ENCODE measurements at regions not wholly inside any gene's neighbourhood (a gene's known extent, or its start where the extent isn't known, plus 50 kb on each side); places are given as distances from the start of the nearest gene placed in this dataset.

DNA sequence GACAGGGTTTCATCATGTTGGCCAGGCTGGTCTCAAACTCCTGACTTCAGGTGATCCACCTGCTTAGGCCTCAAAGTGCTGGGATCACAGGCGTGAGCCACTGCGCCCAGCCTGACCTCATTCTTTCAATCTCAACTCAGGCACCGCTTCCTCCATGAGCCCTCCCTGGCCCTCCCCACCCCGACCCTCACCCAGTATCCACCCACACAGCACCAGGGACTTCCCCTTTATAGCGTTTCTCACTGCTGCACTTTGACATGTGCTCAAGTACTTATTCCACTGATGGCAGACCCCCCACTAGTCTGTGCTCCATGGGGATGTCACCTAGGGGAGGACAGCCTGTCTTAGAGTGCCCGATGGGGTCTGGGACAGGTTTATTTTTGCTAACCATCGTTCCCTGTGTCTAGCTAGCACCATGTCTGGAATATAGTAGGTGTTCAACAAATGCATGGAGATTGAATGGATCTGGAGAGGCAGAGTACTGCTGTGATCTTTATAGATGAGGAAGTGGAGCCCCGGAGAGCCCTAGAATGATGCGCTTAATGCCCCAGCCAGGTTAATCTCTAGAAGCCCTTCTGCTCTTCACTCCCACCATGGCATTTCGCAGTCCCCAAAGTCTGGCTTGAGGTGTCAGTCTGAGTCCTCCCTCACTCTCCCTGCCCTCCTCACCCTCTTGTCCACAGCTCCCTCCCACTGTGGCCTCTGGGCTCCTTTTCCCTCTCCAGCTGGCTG is 258.8 kb downstream of the RPS24 start:
- no peak for DNase-seq (ENCODE audit: low read depth in 1 of 2, low spot score in 1 of 2)

DNA sequence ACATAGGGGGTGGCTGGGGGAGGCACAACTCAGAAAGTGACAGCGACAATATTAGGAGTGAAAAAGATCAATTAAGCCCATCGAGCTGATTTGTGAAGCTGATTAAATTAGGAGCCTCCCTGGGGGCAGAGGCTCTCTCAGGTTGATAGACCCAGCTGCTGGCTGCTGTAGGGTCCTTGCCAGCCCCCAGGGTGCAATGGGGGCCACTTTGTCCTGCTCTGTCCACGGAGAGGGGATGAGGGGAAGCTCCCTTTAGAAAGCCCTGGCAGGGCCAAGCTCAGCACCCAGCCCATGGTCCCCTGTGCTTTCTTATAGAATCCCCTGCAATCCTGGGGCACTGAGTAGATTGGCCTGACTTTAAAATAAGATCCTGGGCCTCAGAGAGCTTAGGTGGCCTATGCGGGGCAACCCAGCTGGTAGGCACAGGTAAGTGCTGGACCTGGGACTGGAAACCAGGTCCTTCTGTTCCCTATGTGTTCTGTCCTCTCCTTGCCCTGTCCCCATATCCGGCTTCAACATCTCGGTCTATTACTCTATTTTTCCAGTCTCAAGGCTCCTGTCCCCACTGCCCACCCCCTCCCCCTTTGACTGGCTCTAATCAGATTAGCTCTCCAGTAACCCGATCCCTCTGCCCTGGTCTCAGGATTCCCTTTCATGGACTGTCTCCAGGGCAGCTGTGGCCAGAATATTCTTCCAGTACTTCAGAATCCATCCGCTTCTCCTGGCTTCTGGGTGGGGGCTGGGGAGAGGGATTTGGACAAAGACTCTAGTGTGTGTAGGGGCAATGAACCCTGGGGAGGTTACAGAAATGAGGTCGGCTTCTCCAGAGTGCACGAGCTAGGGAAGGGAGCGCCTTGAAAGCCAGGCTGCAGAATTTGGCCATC is 259.6 kb downstream of the RPS24 start:
- no peak for DNase-seq (ENCODE audit: low read depth in 1 of 2, low spot score in 1 of 2)

DNA sequence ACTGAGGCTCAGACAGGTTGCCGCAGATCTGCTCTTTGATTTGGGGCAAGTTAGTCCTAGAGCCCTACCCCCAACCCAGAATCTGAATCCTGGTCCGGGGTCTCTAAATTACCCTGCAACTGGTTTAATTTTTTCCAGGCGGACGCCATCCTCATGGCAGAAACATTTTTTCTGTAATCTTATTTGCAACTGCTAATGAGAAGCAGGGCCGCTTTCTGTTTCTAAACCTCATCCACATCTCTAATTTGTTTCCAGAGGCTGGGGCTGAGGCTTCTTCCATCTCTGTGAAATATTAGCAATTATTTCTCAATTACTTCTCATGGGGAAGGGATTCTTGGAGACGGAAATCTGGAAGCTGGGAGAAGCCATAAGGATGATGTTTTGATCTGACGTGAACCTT is 261.6 kb downstream of the RPS24 start:
- no peak for DNase-seq (ENCODE audit: low read depth in 1 of 2, low spot score in 1 of 2)

DNA sequence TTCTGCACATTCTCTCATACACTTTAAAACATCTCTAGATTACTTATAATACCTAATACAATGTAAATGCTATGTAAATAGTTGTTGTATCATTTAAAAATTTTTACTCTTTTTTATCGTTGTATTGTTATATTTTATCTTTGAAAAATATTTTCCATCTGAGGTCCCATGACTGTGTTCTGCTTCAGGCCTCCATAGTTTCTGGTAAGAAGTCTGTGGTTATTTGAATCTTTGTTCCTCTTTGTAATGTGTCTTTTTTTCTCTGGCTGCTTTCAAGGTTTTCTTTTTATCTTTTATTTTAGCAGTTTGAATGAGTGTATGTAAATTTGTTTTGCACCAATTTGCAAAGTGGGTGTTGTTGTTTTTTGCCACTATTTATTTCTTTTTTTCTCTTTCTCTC is 263.1 kb downstream of the RPS24 start:
- DNase-seq (ENCODE audit: low read depth in 1 of 2, low spot score in 1 of 2) = no peak

DNA sequence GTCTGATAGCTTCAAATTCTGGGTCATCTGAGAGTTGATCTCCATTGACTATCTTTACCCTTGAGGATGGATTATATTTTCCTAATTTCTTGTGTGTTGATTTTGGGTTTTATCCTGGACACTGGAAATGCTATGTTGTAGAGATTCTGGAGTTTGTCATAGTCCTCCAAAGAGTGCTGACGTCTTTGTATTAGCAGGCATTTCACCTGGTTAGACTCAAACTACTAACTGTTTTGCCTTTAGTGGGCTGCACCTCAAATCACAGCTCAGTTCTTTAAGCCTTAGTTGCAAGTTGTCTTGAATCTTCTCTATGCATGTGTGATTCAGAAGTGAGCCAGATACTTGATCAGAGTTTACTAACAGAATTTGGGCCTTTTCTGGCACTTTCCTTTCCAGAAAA is 264.3 kb downstream of the RPS24 start:
- DNase-seq (ENCODE audit: low read depth in 1 of 2, low spot score in 1 of 2) = no peak

DNA sequence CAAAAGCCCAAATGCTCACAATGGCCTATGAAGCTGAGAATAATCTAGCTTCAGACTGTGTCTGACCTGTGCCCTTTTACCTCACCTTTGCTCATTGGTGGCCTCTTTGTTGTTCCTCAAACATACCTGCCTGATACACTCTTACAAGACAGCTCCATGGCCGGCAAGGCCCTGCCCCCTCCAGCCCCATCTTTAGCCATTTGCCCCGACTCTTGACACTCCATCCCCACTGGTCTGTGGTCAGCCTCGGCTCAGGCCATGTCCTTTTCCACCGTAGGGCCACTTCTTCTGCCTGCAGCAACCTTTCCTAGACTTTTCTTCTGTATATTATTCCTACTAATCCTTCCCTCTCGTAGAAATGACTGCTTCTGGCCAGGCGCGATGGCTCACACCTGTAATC is 265.2 kb downstream of the RPS24 start:
- no peak for DNase-seq (ENCODE audit: low read depth in 1 of 2, low spot score in 1 of 2)

DNA sequence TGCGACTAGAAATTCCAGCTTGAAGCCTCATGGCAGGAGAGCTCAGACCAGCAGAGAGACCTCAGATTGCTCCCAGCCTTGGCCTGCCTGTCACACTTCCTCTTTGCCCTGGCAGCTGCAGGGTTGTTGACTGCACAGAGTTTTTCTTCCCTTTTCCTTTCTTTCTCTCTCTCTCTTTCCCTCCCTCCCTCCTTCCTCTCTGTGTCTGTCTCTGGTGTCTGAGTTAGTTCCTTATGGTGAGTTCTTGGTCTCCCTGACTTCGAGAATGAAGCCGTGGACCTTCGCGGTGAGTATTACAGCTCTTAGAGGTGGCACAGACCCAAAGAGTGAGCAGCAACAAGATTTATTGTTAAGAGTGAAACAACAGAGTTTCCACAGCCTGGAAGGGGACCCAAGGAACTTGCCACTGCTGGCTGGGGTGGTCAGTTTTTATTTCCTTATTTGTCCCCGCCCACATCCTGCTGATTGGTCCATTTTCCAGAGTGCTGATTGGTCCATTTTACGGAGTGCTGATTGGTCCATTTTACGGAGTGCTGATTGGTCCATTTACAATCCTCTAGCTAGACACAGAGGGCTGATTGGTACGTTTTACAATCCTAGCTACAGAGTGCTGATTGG is 266.3 kb downstream of the RPS24 start:
- DNase-seq (ENCODE audit: low read depth in 1 of 2, low spot score in 1 of 2) = no peak

DNA sequence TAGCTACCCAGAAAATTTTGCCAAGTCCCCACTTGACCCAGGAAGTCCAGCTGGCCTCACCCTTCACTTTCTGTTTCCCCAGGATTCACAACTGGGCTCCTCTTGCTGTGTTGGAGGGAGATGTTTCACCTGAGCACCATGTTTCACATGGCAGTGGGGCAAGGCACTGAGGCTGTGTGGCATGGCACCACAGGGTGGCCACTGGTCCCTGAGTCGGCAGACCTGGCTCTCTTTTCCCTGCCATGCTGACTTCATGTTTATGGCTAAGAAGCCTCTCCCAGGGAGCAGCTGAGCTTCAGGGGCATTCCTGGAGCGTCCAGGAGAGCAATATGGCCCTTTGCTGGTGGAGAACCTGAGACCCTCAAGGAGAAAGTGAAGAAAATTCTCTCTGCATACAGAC is 266.9 kb downstream of the RPS24 start:
- no peak for DNase-seq (ENCODE audit: low read depth in 1 of 2, low spot score in 1 of 2)

DNA sequence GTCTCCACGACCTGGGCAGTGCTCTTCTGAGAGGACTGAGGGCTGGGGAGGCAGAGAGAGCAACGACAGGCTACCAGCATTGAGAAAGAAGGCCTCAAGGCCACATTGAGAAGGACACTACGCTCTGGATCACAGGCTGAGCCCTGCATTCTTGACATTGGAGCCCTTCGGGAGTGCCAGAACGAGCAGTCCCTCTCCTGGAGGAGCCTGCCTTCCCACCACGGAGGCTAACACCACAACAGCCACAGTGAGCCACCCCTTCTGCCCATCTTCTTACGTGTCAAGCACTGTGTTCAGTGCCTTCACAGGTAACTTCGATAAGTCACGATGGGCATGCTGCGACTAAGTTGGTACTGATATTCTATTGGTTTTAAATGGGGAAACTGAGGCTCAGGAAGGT is 267.8 kb downstream of the RPS24 start:
- no peak for DNase-seq (ENCODE audit: low read depth in 1 of 2, low spot score in 1 of 2)

DNA sequence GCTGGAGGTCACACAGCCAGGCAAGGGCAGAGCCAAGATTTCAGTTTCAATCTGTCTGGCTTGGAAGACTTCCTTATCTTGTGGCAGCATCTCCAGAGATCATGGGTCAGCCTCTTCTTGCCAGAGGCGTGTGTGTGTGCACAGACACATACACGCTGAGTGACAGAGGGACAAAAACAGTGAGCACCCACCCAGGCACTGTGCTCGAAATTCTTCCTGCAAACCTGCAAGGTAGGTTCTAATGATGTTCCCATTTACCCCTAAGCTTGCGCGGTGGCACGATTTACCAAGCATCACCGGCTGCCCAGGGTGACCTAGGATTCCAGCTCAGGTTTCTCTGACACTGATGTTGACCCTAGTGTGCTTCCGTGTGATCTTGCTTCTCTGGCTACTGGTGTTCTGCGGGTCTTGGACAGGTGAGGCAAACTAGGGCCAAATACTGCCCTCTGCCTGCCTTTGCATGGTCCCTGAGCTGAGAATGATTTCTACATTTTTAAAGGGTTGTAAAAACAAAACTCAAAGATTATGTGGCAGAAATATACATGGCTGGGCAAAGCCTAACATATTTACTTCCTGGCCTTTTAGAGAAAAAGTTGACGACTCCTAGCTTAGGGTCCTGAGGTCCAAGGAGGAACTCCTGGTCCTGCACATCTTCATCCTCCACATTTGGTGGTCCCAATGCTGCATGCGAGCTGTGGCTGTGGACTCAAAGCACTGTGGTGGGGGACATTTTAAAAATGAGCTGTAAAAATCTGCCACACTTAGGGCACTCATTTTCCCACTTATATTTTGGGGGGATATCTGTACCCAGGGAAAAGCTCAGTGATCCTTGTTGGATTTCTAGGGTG is 268.5 kb downstream of the RPS24 start:
- DNase-seq (ENCODE audit: low read depth in 1 of 2, low spot score in 1 of 2) = no peak

DNA sequence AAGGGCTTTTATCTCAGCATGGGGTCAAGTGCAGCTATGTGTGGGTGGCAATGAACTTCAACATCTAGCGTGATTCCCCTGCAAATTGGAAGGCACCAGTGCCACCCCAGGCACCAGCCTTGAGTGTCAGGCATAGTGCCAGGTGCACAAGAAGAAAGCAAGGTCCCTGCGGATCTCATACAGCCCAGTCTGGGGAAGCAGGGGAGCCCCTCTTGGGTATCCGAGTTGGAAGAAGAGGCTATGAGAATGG is 269.0 kb downstream of the RPS24 start:
- no peak for DNase-seq (ENCODE audit: low read depth in 1 of 2, low spot score in 1 of 2)

DNA sequence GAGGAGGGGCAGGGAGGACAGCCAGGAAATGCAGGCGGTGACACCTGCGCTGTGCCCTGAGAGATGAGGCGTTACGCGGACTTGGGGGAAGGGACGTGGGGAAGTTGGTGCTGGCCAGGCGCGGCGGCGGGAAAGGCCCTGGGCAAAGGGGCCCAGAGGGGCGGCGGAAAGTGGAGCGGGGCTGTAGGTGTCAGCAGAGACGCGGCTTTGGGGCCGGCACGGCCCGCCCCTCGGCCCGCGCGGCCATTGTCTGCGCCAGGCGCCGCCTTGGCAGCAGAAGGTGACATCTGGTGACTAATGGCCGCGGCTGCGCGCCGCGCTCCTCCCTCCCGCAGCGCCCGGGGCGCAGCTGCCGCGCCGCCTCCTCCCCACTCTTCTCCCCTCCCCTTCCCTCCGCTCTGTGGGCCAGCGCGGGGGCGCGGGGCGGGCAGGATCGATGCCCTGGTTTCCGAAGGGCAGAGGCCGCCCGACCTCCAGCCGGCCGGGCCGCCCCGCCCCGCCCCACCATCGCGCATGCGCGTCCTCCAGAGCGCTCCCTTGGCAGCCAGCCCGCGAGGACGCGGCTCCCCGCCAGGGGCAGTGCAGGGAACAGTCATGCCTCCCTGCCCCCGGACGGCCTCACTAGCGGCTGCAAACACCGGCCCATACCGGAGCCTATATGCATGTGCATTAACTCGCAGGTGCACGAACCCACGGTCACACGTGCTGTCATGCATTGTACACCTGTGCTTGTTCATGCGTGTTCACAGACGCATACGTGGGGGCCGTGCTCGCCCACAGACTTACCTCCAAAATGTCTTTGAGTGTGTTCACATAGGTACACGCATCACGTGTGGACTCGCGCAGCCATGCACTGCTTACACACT is 269.6 kb downstream of the RPS24 start:
- peak; percentile 93 to 97 for DNase-seq (ENCODE audit: low read depth in 1 of 2, low spot score in 1 of 2)

DNA sequence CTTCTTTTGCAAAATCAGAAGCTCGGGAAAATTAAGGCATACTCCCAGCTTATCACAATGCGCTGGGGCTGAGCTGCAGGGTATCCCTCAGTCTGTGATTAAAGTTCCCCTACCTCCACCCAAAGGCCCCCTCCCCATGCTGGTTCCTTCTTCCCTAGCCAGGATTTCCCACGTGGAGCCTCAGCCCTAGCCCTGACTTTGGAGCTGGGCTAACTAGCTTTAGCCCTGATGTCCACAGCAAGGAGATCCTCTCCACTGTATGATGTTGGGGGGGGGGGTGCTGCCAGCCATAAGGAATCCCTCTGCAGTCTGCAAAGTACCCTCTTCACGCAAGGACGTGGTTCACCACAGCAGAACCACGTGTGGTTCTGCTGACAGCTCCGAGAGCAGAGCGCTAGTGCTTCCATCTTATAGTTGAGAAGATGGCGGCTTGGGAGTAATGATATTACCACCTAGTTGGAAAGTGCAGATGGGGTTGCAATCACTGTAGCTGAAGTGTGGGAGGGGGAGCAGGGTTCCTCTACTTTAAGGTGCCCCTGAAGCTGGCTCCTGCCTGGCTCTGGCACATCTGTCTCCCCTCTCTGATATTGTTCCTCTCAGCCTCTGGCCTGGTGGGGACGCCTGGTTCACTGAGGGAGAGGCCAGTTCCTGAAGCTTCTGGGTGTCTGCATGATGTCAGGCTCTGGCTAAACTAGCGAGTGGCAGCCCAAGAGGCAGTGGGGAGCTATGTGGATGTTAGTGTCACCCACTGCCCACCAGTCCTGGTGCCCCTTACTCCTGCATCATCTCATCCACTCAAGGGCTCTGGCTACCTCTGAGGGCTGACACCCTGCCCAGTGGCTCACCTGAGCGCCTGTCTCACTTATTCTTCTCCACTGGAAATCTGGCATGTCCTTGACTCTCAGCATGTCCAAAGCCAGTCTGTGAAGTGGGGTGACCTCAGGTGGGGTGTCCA is 270.7 kb downstream of the RPS24 start:
- DNase-seq (ENCODE audit: low read depth in 1 of 2, low spot score in 1 of 2) = no peak

DNA sequence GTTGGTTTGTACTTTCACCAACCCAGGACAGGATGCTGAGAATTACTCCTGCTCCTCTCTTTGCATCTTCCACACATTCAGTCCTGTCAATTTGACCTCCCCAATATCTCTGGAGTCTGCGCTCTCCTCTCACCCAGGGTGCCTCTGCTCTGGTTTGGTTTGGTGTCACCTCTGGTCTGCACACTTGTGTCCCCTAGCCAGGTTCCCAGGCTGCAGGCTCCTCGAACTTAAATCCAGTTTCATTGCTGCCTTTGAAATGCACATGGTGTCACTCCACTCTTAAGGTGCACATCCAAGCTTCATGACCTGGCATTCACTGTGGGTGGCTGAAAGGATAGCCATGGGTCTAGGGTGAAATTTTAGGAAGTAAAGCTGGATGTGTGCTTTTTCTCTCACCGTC is 271.6 kb downstream of the RPS24 start:
- DNase-seq (ENCODE audit: low read depth in 1 of 2, low spot score in 1 of 2) = no peak

DNA sequence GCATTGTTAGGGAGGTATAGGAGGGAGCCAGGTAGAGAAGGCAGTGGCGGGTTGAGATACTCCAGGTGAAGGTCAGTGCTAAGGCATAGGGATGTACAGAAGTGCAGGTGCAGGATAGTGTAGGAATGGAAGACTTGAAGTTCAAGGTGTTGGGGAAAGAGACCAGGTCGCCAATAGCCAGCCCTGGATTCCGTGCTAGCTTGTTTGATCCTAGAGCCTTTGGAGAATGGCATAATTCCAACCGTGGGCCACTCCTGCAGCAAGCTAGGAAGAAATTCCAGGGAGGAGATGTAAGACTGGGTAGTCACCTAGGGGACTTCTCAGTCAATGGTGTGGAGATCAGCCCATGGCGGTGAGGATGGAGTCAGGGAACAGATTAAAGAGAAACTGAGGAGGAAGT is 272.7 kb downstream of the RPS24 start:
- no peak for DNase-seq (ENCODE audit: low read depth in 1 of 2, low spot score in 1 of 2)

DNA sequence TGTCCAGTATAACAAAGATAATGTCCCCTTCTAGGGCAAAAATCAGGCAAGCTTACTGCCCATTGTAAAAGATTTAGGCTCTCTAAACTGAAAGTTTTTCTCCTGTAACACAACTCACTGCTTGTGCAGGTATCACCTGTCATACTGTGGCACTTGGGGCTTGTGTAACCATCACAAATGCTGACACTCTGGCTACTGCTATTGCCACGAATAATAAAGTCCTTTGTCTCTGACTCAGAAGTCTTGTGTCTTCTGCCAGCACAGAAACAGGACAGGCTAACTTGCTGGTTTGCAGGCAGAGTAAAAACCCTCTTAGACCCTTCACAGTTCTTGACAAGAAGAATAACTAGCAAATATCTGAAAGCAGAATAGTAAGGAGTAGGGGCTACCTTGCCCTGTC is 273.9 kb downstream of the RPS24 start:
- DNase-seq (ENCODE audit: low read depth in 1 of 2, low spot score in 1 of 2) = no peak

DNA sequence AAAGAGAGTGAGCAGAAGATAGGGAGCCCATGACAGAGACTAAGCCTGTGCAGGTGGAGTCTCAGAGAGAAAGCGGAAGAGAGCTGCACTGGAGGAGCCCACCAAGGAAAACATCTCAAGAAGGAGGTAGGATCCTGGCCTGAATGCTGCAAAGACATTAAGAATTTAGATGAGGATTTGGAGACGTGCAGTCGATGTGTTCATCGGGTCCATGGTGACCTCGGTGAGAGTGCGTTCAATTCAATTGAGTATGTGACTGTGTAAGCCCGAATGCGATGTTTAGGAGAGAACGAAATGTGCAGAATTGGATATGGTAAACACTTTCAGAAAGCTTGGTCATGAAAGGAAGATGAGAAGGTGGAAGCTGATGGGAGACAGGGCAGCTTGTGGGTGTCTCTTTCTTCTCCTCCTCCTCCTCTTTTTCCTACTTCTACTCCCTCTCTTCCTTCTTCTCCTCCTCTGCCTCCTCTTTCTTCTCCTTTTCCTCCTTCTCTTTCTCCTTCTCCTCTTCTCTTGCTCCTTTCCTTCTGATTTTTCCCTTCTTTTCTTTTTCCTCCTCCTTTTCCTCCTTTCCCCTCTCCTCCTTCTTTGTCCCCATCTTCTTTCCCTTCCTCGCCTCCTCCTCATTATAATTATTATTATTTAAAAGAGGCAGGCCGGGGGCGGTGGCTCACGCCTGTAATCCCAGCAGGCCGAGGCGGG is 276.0 kb downstream of the RPS24 start:
- DNase-seq (ENCODE audit: low read depth in 1 of 2, low spot score in 1 of 2) = no peak

DNA sequence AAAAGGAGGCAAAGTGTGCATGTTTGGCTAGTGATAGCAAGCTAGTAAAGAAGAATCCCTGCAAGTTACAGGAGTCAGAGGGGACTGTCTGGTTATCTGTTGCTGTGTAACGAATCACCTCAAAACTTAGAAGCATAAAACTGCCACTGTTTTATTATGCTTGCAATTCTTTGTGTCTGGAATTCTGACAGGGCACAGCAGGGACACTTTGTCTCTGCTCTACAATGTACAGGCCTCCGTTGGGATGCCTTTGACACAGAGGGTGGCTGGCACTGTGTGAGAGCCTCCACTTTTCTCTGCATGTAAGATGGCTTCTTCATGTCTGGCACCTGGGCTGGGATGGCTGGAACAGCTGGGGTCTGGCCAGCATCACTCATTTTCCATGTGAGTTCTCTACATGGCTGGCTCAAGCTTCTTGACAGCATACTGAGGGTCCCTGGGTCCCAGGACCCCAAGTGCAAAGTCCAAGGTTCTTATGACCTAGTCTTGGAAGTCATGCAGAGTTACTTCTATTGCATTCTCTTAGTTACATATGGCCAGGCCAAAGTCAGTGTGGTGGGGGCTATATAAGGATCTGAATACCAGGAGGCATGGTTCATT is 276.9 kb downstream of the RPS24 start:
- no peak for DNase-seq (ENCODE audit: low read depth in 1 of 2, low spot score in 1 of 2)

Measured in activated T-helper 1 cell treated with anti-CD3 and anti-CD28 coated beads, Interleukin-2, amount 50 U/mL, for 16 hours (primary cell).